GM21723 (cell line): ENCODE measurements at regions not wholly inside any gene's neighbourhood (a gene's known extent, or its start where the extent isn't known, plus 50 kb on each side); places are given as distances from the start of the nearest gene placed in this dataset.

Experiments
- ATAC-seq: cut with Tn5 transposase; IDR thresholded peaks from one replicate; pipeline ENCODE4 v1.9.1; 2021; ENCODE audit warnings: mild to moderate bottlenecking, moderate library complexity; ENCODE audit not compliant: unreplicated experiment

DNA sequence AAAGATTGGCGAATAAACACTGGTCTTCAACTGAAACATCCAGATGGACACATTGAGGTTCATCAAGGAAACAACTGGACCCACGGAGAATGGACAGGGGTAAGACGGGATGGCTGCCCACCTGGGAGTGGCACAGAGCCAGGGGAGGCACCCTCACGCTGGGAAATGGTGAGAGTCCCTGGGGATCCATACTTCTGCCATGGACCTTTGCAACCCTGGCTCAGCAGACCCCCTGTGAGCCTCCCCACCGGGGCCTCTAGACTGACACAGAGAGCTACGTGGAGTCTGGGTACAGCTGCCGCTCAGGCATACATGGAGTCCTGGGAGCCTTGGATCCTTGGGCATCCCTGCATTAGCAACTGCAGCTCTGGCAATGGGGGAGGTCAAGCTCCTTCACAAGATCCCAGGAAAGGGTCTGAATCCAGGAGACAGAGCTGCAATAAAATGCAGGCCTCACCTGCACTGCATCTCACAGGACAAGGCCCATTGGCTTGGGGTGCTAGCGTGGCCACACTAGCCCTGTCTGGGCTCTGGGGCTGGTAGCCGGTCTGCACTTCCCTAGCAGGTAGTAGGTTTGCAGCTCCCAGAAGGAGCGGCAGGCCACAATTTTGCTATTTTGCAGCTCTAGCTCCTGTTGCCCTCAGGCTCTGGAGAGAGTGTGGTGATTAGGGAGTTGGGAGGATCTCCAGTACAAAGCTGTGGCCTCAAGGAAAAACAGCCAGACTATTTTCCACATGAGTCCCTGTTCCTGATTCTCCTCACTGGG is 496.4 kb upstream of the LRRC4C start:
- no peak for ATAC-seq

DNA sequence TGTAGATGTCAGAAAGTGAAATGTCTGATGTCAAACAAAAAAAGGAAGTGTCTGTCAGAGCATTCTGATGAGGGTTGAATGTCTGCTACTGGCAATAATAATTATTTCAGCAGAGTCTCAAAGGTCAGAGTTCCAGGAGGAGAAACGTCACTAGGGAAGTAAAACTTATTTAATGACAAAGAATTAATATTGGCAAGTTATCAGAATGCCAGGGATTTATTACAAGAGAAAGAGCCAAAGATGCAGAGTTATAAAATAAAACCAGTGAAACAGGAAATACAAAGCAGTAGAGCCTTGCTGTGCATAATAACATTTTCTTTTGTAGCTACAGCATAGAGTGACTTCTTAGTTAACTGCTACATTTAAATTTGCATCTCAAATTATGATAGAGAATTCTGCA is 504.0 kb upstream of the LRRC4C start:
- no peak for ATAC-seq

DNA sequence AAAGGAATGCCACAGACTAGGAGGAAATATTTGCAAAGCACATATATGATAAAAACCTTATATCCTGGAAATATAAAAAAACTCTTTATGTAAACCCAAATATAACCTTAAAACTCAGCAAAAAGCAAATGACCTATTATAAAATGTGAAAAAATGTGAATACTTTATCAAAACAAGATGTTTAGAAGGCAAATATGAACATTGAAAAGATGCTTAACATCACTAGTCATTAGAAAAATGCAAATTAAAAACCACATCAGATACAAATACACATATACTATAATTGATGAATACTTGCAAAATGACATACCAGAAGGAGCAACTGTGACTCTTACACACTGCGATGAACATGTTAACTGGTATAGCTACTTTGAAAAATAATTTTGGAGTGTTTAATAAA is 511.2 kb upstream of the LRRC4C start:
- ATAC-seq: no peak

DNA sequence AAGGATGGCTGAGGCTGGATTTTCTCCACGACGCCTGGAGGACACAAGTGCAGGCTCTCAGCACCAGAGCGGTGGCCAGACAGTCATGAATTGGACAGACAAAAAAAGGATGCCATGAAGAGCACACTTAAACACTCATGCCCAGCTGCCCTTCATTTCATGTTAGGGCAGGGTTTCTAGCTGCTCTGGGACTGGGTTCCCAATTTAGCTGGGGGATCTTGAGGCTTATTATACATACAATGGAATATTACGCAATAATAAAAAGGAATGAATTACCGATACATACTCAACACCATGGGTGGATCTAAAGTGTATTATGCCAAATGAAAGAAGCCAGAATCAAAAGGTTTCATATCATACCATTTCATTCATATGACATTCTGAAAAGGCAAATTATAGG is 512.1 kb upstream of the LRRC4C start:
- no peak for ATAC-seq

DNA sequence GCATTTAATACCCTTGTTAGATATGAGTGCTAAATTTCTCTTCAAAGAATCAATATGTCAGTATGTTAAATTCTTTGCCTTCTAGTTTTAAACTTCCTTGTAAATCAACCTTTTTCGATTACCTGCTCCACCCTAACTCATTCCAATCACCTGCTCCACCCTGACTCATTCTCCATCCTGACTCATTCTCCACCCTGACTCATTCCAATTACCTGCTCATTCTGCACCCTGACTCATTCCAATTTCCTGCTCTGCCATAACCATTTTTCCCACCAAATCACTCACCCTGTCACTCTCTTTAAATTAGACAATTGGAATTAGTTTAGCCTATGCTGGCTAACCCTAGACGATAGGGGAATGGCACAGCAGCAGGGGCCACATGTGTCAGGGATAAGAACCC is 519.5 kb upstream of the LRRC4C start:
- no peak for ATAC-seq

DNA sequence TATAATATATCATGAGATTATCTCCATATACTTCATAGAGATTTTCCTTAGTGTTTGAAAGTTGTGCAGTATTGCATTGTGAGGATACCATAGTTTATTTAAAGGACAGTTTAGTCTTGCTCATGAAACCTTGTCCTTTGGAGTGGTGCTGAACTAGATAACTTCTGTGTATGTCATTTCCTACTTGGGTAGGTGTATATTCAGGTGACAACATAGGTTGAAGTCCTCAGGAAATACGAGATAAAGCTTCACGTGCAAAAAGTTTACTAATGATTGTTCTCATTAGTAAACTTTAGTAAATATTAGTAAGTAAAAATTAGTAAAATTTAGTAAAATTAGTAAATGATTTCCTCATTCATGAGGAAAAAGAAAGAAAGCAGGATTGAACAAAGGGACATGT is 521.3 kb upstream of the LRRC4C start:
- ATAC-seq: no peak

DNA sequence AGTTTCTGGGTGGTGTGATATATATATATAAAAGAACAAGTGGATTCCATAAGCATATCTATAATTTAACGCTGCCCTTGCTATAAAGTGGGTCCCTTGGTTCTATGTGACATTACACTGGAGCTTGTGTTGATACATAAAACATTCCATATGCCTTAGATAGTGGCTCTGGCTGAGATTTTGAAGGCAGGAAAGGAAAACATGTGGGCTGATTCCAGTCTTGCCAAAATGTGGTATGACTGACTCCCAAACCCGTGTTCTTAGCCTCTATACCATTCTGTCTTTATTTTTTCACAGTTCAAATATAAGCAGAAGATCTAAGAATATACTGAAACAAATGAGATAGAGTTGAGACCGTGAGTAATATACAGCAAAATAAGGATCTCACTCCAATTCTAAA is 522.8 kb upstream of the LRRC4C start:
- no peak for ATAC-seq

DNA sequence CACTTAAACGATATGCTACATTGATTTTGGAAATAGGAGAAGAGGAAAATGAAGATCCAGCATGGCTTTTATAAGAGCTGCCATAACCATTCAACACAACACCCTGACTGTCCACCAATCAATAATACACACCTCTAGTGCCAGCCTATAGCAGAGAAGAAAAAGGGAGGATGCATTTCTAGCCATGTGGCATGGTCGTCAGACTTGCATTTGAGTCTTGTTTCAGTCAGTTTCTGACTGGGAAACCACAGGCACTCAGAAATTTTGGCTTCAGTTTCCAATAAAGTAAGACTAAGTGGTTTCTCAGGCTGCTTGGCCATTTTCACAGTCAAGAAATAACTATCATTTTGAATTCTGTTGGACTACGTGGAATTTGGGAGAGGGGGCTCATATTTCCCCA is 523.5 kb upstream of the LRRC4C start:
- no peak for ATAC-seq

DNA sequence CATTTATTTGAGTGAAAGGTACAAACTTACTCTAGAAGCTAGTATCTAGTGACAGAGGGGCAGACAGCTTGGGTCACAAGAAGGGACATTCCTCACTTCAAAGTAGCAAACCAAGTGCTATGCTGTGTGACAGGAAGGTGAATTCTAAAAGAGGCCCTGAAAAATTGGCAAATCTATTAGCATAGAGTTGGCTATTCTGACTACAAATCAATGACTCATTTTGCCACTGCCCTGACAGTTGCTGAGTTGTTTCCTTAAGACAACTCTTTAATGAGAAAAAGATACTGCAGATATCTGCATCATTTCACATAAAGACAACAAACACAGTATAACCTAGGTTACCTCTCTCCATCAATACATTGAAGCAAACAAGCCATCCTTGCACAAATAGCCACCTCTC is 524.0 kb upstream of the LRRC4C start:
- no peak for ATAC-seq

DNA sequence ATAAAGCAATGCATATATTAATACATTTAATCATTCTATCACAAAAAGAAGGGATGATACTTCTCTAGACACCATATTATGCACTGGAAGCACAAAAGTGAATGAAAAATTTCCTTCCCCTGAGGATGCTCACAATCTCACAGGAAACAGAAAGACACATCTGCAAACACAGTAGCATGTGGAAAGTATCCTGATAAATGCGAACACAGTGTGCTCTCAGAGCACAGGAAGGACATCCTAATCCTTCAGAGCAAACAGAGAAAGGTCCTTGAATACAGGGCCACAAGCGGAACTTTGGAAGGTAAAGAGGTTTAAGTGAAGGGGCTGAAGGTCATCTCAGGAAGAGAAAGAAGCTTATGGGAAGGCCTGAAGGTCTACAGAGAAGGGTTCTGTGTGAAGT is 524.6 kb upstream of the LRRC4C start:
- no peak for ATAC-seq

DNA sequence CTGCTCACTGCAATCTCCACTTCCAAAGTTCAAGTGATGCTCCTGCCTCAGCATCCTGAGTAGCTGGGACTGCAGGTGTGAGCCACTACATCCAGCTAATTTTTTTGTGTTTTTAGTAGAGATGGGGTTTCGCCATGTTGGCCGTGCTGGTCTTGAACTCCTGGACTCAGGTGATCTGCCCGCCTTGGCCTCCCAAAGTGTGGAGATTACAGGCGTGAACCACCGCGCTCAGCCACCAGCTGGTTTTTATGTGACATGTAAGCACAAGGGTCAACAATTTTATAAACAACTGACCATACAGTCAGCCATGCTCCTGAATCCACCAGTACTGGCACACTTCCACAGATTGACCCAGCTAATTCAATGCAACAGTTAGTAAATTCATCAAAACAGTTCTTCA is 526.3 kb upstream of the LRRC4C start:
- no peak for ATAC-seq

DNA sequence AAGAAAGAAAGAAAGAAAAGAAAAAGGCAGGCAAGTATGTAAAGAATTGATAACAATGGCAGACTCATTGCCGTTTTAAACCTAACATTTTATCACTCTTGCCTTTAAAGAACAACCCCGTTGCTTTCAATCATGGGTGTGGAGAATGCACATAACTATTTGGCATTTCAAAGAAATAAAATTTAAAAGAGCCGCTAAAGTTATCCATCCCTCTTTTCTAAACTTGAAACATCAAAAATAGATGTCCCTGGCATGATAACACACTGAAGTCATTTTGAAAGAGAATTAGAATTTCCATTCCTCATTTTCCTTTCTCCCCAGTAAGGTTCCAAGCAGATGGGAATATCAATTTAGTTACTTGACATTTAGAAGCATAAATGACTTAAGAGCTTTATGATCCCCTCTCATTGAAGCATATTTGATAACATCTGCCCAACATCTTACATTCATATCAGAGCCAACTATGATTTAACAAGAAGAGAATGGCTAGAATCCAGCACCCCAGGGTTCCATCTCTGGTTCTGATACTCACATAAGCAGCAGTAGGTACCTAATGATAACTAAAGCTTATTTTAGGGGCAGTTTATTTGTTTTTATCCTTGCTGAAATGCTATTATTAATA is 529.6 kb upstream of the LRRC4C start:
- no peak for ATAC-seq

DNA sequence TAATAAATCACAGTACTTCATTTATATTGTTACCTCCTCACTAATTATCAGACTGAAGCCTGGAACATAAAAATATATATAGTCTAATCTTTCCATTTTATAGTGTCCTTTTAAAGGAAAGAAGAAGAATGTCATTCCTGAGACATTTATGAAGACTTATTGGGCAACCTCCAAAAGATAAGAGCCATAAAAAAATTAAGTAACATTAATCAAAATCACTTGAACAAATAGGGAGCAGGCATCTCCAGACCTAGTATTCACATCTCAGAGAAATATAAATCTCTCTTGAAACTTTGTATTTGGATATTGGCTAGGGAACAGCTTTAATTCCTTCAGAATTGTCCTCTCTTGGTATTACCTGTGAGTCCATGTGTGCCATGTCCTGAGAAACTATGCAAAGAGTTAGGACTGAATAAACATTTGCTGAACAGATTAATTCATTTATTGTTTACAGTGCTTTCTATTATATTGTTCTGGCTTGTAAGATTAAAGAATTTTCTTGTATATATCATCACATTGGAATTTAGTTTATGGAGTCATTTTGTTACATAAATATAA is 530.5 kb upstream of the LRRC4C start:
- no peak for ATAC-seq

DNA sequence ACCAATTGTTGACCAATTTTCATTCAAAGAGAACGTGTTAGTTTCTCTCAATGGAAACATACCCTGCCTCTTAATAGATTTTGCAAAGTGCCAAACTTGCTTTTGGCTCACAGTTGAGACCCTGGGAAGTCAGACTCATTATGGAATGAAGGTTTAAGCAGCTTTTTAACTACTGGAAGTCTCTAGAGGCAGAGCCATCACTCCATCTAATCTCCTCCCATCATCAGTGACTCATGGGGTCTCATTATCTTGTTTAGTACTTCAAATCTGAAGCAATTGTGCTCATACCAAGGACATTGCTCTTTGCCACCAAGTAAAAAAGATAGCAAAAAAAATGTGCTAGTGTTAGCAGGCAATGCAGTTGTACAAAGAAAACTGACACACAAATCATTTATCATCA is 537.1 kb upstream of the LRRC4C start:
- no peak for ATAC-seq

DNA sequence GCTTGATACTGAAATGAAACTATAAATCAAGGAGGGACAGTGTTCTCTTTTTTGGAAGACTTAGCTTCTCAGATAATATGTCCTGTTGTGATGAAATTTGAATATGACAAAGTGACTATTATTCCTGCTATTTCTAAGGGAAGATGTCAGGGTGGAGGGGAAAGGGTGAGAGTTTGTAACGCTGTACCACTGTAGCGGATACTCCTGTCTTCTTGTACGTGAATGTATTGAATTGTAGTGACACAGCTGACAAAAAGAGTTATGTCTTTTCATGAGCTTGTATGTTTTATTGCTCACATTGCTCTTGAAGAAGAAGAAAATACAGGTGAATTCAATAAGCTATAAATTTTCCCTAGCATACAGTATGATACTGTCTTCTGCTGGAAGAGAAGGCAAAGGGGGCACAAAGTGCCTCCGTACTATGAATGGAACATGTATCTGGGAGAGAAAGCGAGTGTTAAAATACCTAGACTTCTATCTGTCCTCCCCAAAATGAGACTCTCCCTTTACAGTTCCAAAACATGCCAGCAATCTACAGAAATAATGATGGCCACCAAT is 538.5 kb upstream of the LRRC4C start:
- no peak for ATAC-seq

DNA sequence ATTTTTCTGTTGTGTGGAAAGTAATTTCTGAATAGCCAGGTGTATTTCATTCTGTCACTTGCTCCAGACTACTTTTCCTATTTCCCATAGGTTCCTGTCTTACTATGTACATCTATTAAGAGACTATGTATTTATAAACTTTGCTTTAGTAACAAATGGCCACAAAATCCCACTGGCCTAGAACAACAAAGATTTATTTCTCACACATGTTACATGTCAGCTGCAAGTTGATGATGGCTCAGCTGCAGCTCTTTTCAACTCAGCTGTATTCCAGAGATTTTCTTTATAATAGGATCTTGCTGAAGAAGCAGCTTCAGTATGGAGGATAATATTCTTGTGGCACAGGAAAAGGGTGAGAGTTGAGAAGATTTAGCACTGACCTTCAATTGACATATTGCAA is 539.6 kb upstream of the LRRC4C start:
- no peak for ATAC-seq

DNA sequence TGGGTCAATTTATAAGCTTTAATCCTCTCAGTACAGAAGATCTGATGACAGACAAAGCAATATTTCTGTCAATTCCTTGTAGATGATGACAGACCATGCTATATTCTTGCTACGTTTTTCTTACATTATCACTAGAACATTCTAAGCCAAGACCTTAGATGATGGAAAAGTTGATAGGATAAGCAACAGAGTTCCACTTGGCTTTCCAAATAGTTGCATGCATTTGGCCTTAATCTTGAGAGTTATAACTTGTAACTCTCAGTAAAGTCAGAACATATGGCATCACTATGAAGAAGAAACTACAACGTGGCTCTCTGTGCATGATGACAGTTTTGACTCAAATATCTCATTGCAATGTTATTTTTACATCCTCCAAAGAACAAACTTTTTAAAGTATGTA is 544.3 kb upstream of the LRRC4C start:
- ATAC-seq: no peak

DNA sequence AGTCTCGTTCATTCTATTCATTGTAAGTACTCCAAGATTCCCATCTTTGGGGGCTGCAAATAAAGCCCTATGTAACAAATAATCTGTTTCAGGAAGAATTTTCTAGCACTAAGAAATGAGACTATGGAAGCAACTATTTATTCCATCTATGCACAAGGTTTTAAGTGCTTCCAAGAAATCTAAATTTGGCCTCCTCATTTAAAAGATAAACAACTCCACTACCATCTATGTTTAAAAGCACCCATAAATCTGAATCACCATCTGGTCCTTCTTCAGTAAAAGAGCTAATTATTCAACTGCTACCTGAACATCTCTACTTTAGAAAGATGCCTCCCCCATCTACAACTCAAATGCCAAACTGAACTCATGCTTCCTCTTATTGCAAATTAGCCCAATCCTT is 547.3 kb upstream of the LRRC4C start:
- no peak for ATAC-seq

DNA sequence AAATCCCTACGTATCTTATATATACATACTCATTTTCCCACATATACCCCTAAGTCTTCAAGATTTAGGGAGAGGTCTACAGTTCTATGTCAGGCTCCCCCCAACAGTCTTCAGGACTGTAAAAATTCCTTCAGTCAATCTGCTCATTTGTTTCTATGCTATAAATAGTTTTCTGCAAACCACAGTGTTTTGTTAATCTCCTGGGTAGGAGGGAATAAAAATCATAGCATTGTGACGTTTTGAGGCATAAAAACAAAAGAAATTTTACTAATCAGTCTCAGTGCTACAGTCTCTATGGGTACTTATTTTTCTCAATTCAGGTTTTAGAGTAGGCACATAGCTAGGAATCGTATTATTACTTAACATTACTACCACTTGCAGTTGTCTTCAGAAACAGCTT is 552.8 kb upstream of the LRRC4C start:
- no peak for ATAC-seq

DNA sequence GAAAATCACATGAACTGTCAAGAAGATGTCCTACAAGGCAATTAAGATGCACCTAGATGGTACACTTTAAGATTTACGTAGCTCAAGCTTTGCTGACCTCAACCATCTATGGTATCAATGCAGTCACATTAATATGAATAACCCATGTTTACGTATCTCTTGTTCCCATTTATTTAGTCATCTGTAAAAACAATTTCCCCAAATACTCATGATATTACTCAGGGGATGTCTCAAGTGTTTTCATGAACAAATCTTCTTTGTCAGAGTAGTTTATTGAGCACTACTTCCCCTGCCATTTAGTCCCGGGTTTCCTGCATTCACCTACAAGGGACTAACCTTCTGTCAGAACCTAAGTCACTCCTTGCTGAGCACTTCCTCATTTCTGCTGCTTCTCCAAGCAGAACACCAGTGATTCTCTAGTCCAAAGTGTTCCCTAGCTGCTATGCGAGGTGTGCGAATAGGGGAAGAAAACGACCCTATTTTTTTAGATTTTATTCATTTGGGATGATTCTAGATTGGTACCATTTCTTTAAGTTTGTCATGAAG is 554.3 kb upstream of the LRRC4C start:
- ATAC-seq: no peak

DNA sequence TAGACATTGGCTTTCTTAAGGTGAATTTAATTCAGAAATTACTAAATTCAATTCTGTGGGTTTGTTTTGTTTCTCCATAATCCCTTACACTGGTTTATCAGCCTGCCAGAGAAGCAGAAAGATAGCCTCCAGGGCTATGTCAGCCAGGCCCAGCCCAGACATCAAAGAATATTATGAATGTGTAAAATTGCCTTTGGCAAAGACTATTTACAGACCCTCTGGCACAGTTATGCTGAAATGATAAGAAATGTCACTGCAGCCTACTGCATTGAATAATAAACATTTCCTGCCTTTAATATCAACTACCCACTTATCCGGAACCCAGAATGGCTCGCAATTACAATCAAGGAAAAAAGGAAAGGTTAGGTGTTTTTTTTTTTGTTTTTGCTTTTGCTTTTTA is 562.5 kb upstream of the LRRC4C start:
- ATAC-seq: no peak

DNA sequence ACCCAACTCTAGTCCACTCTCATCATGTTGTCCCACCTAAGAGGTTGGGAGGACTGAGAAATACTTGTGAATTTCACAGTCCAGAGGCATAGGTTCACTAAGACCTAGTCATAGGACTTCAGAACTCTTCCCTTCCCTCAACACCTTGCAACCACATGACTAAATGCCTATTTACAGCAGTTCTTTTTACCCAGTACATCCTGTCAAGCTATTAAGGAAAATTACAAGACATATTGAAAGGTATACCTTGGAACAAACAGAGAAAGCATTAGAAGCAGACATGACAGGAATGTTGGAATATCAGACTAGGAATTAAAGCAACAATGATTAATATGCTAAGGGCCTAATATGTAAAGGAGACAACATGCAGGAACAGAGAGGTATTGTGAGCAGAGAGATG is 563.8 kb upstream of the LRRC4C start:
- no peak for ATAC-seq
